ENCODE measurements at regions not wholly inside any gene's neighbourhood (a gene's known extent, or its start where the extent isn't known, plus 50 kb on each side); places are given as distances from the start of the nearest gene placed in this dataset.

DNA sequence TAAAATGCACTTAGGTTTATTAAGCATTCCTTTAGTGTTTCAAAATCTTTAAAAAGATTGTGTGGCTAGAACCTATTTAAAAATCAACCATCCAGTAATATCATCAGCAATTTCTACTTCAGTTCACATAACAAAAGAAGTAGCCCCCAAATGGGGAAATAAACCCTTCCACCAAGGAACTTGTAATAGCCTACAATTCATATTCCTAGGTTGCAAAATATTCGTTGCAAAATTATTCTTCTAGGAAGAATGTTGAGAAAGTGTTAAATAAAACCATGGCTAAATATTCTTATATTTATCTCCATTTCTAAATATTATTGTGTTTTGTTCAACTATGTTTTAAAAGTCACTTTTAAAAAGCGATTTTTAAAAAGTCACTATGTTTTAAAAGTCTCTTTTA, 177.9 kb upstream of the PRLR start:
- Histone ChIP-seq H3F3A (ENCODE audit: insufficient read depth, low read length) (no peaks in the 10 kb centered on the region), H3K4me2 (ENCODE audit: low read depth, low read length) (no peak overlapping the region), H3K4me1 (ENCODE audit: low read length) (no peaks in the 10 kb centered on the region), H2AFZ (ENCODE audit: low read length) (no peak overlapping the region), H3K79me2 (ENCODE audit: low read length) (no peaks in the 10 kb centered on the region), H3K9me2 (replicated peaks; ENCODE audit: insufficient read depth, low read length) (no peaks in the 10 kb centered on the region), H3K36me3 (replicated peaks; ENCODE audit: insufficient read depth, low read length) (no peaks in the 10 kb centered on the region), H3K4me3 (ENCODE audit: low read length) (no peak overlapping the region), H3K9ac (ENCODE audit: low read length) (no peak overlapping the region), H4K20me1 (ENCODE audit: insufficient read depth, low read length) (no peaks in the 10 kb centered on the region), H3K27me3 (replicated peaks; ENCODE audit: insufficient read depth, low read length) (no peaks in the 10 kb centered on the region), H3K27ac (ENCODE audit: low read length) (no peak overlapping the region), H3K9me3 (replicated peaks; ENCODE audit: insufficient read depth, low read length) (no peaks in the 10 kb centered on the region)
- TF ChIP-seq EZH2 (optimal IDR thresholded peaks at IDR 0.05; ENCODE audit: low read depth, low read length) (no peak), EZH2phosphoT487 (IDR thresholded peaks at IDR 0.05; ENCODE audit: low read length) (no peak)
- TF ChIP-seq, protein P1, sequence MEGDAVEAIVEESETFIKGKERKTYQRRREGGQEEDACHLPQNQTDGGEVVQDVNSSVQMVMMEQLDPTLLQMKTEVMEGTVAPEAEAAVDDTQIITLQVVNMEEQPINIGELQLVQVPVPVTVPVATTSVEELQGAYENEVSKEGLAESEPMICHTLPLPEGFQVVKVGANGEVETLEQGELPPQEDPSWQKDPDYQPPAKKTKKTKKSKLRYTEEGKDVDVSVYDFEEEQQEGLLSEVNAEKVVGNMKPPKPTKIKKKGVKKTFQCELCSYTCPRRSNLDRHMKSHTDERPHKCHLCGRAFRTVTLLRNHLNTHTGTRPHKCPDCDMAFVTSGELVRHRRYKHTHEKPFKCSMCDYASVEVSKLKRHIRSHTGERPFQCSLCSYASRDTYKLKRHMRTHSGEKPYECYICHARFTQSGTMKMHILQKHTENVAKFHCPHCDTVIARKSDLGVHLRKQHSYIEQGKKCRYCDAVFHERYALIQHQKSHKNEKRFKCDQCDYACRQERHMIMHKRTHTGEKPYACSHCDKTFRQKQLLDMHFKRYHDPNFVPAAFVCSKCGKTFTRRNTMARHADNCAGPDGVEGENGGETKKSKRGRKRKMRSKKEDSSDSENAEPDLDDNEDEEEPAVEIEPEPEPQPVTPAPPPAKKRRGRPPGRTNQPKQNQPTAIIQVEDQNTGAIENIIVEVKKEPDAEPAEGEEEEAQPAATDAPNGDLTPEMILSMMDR (IDR thresholded peaks at IDR 0.05; ENCODE audit: low read length) = no peak
- DNase-seq = no peak

DNA sequence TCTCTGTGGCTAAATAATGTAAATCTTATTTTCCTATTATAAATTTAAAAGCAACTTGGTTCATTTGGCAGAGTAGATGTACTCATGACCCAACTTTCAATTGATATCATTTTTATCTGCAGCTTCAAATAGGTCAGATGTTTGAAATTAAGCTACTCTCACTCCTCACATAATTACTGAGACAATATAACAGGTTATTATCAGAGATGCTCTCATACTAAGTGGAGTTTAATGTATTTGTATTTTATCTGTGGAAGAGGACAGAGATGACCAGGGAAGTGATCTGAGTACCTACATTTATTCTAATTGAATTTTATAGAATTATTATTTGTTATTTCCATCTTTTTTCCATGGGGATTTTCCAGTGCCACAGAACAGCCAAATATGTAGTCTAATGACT, 177.4 kb upstream of the PRLR start:
- Histone ChIP-seq H3K4me2 (ENCODE audit: low read depth, low read length) (no peak overlapping the region), H3K27me3 (replicated peaks; ENCODE audit: insufficient read depth, low read length) (no peaks in the 10 kb centered on the region), H3K9me2 (replicated peaks; ENCODE audit: insufficient read depth, low read length) (no peaks in the 10 kb centered on the region), H3K9ac (ENCODE audit: low read length) (no peak overlapping the region), H3K79me2 (ENCODE audit: low read length) (no peaks in the 10 kb centered on the region), H3K4me1 (ENCODE audit: low read length) (no peaks in the 10 kb centered on the region), H3K4me3 (ENCODE audit: low read length) (no peak overlapping the region), H2AFZ (ENCODE audit: low read length) (no peak overlapping the region), H3K27ac (ENCODE audit: low read length) (no peak overlapping the region), H3K9me3 (replicated peaks; ENCODE audit: insufficient read depth, low read length) (no peaks in the 10 kb centered on the region), H4K20me1 (ENCODE audit: insufficient read depth, low read length) (no peaks in the 10 kb centered on the region), H3F3A (ENCODE audit: insufficient read depth, low read length) (no peaks in the 10 kb centered on the region), H3K36me3 (replicated peaks; ENCODE audit: insufficient read depth, low read length) (no peaks in the 10 kb centered on the region)
- no peak for DNase-seq
- no peak for TF ChIP-seq EZH2phosphoT487 (IDR thresholded peaks at IDR 0.05; ENCODE audit: low read length)
- no peak for TF ChIP-seq EZH2 (optimal IDR thresholded peaks at IDR 0.05; ENCODE audit: low read depth, low read length)
- TF ChIP-seq, protein P1 (IDR thresholded peaks at IDR 0.05; ENCODE audit: low read length) = no peak

DNA sequence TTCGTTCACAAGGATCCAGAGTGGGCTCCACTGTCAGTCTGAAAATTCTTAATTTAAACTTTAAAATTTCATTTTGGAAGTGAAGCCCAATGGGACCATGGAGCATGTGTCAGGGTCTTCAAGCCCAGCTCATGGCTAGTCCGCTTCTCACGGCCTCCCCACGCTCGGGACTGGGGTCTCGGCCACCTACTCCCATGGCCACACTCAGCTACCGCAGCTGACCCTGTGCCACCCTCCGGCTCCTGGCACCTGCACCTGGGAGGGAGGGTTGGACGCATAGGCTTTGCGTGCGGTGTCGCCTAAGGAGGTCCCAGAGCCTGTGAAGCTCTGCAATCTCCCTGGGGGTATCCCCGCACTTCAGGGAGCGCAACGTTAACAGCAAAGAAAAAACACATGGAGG, 175.7 kb upstream of the PRLR start:
- Histone ChIP-seq H3K36me3 (replicated peaks; ENCODE audit: insufficient read depth, low read length) (no peaks in the 10 kb centered on the region), H3K4me2 (ENCODE audit: low read depth, low read length) (no peak overlapping the region), H3K4me1 (ENCODE audit: low read length) (no peaks in the 10 kb centered on the region), H3K27me3 (replicated peaks; ENCODE audit: insufficient read depth, low read length) (no peaks in the 10 kb centered on the region), H3K9me3 (replicated peaks; ENCODE audit: insufficient read depth, low read length) (no peaks in the 10 kb centered on the region), H3F3A (ENCODE audit: insufficient read depth, low read length) (no peaks in the 10 kb centered on the region), H2AFZ (ENCODE audit: low read length) (no peak overlapping the region), H4K20me1 (ENCODE audit: insufficient read depth, low read length) (no peaks in the 10 kb centered on the region), H3K4me3 (ENCODE audit: low read length) (no peak overlapping the region), H3K9me2 (replicated peaks; ENCODE audit: insufficient read depth, low read length) (no peaks in the 10 kb centered on the region), H3K27ac (ENCODE audit: low read length) (no peak overlapping the region), H3K79me2 (ENCODE audit: low read length) (no peaks in the 10 kb centered on the region), H3K9ac (ENCODE audit: low read length) (no peak overlapping the region)
- TF ChIP-seq EZH2 (optimal IDR thresholded peaks at IDR 0.05; ENCODE audit: low read depth, low read length) (no peak), EZH2phosphoT487 (IDR thresholded peaks at IDR 0.05; ENCODE audit: low read length) (no peak)
- TF ChIP-seq, protein P1 (IDR thresholded peaks at IDR 0.05; ENCODE audit: low read length) = no peak
- no peak for DNase-seq
